Upper lobe of left lung (tissue), 6 donors: ENCODE measurements at regions not wholly inside any gene's neighbourhood (a gene's known extent, or its start where the extent isn't known, plus 50 kb on each side); places are given as distances from the start of the nearest gene placed in this dataset.
A peak's percentile ranks its signal among the peaks of the same experiment; 100 is the strongest.

ENCODE experiments used
- ATAC-seq, 2 donors: fragments of 200-7000 bp; cut with Tn5 transposase; one replicate each; pipeline ENCODE4 v1.9.1; 2022; ENCODE audit warnings: mild to moderate bottlenecking in 2 of 2, moderate library complexity in 2 of 2; ENCODE audit not compliant: low FRiP score in 2 of 2
- DNase-seq, 2 donors: peaks; one replicate each; pipeline ENCODE4 v3.0.0-alpha.2; 2019 to 2020
- H3K27ac ChIP-seq, 4 donors: fragments of 200-600 bp; sonication (generic); one replicate each; pipeline ENCODE4 v1.5.1; 2016 to 2019
- H3K27me3 ChIP-seq, 4 donors: fragments of 200-600 bp; sonication (generic); one replicate each; pipeline ENCODE4 v1.5.1; 2017 to 2019
- H3K36me3 ChIP-seq, 4 donors: fragments of 200-600 bp; sonication (generic); one replicate each; pipeline ENCODE4 v1.5.1; 2016 to 2019
- H3K4me1 ChIP-seq, 4 donors: fragments of 200-600 bp; sonication (generic); one replicate each; pipeline ENCODE4 v1.5.1; 2018 to 2019
- H3K4me3 ChIP-seq, 4 donors: fragments of 200-600 bp; sonication (generic); one replicate each; pipeline ENCODE4 v1.5.1; 2017 to 2019; ENCODE audit warnings: mild to moderate bottlenecking in 2 of 4, moderate library complexity in 1 of 4
- H3K9me3 ChIP-seq, 4 donors: fragments of 200-600 bp; sonication (generic); one replicate each; pipeline ENCODE4 v1.5.1; 2018 to 2019
- EP300 ChIP-seq, 4 donors: sonication (generic); formaldehyde crosslinking; IDR thresholded peaks; one replicate each; pipeline ENCODE4 v1.5.1; 2017; ENCODE audit warnings: antibody characterized with exemption in 4 of 4, control low read depth in 2 of 4
- POLR2A ChIP-seq, 4 donors: fragments of 450-650 bp; IDR thresholded peaks; one replicate each; pipeline ENCODE4 v1.5.1; 2016 to 2017; ENCODE audit warnings: antibody characterized with exemption in 4 of 4, mild to moderate bottlenecking in 2 of 4
- POLR2AphosphoS5 ChIP-seq, 2 donors: sonication (generic); formaldehyde crosslinking; IDR thresholded peaks; one replicate each; pipeline ENCODE4 v1.5.1; 2017; ENCODE audit warnings: antibody characterized with exemption in 2 of 2
- WGBS, 2 donors: methylation state at CpG; one replicate each; pipeline ENCODE4 v1.1.5; 2017 to 2018; 5-methylcytosine and 5-hydroxymethylcytosine counted together
- TF ChIP-seq, protein P1 (sequence below), 6 experiments: fragments of 450-650 bp in 4 of 6; fragments of 200-600 bp in 2 of 6; sonication (generic) in 2 of 6; IDR thresholded peaks; one replicate each; pipeline ENCODE4 v1.5.1; 2016 to 2019; ENCODE audit warnings: antibody characterized with exemption in 6 of 6
- donor health status: DM: no; HTN: no; CAD: no; lungs with moderate emphysema.
- donor health status: DM: no; HTN: yes; CAD: no; lungs with severe emphysema.

GRCh38 chr7:42311195-42311594, 74.2 kb upstream of the GLI3 start:
- no peaks in the 10 kb centered on the region for H3K36me3 ChIP-seq
- H3K9me3 ChIP-seq = peaks cover 0 to 5% (median 2%) of the 10 kb centered on the region in 4 donors
- DNase-seq (no peak), ATAC-seq (no peak)
- H3K27ac ChIP-seq = no peak overlapping the region
- TF ChIP-seq EP300 (IDR thresholded peaks at IDR 0.05) (no peak), POLR2A (IDR thresholded peaks at IDR 0.05) (no peak), POLR2AphosphoS5 (IDR thresholded peaks at IDR 0.05) (no peak)
- TF ChIP-seq, protein P1, sequence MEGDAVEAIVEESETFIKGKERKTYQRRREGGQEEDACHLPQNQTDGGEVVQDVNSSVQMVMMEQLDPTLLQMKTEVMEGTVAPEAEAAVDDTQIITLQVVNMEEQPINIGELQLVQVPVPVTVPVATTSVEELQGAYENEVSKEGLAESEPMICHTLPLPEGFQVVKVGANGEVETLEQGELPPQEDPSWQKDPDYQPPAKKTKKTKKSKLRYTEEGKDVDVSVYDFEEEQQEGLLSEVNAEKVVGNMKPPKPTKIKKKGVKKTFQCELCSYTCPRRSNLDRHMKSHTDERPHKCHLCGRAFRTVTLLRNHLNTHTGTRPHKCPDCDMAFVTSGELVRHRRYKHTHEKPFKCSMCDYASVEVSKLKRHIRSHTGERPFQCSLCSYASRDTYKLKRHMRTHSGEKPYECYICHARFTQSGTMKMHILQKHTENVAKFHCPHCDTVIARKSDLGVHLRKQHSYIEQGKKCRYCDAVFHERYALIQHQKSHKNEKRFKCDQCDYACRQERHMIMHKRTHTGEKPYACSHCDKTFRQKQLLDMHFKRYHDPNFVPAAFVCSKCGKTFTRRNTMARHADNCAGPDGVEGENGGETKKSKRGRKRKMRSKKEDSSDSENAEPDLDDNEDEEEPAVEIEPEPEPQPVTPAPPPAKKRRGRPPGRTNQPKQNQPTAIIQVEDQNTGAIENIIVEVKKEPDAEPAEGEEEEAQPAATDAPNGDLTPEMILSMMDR (IDR thresholded peaks at IDR 0.05) = no peak
- H3K4me1 ChIP-seq = peaks cover 0 to 3% (median 0%) of the 10 kb centered on the region in 4 donors
- no peak overlapping the region for H3K4me3 ChIP-seq
- H3K27me3 ChIP-seq = no peaks in the 10 kb centered on the region

DNA sequence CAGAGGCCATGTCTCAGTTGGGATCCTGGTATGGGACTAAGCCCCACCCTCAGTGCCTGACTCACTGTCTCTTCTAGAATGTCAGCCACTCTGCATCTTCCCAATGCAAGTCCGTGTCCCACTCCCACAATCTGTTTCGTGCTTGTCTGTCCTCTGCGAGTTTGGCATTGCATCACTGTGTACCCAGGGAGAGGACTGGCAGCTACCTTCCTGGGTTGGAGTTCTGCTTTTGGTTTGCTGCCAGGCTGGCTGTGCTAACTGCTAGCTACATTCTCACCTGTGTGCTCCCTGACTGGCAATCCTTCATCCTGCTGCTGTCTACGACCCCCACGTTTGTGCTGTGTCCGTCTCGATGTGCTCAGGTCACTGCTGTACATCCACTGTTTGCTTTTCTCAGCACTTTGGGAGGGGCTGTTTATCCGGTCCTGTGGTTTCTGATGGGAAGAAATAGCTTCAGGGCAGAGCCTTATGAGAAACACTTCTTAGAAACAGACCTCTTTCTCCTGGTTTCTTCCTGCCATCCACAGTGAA, 56.0 kb upstream of the GLI3 start:
- Histone ChIP-seq H3K27ac (no peak overlapping the region), H3K4me1 (no peaks in the 10 kb centered on the region), H3K4me3 (no peak overlapping the region), H3K9me3 (no peaks in the 10 kb centered on the region), H3K27me3 (no peaks in the 10 kb centered on the region), H3K36me3 (no peaks in the 10 kb centered on the region)
- 44 to 57% methylated on average over 8 of the region's 8 CpGs for WGBS, 2 donors
- DNase-seq (peak in 1 of 2 donors; percentile 83), ATAC-seq (peak in 1 of 2 donors; percentile 68)
- TF ChIP-seq POLR2AphosphoS5 (IDR thresholded peaks at IDR 0.05) (no peak), EP300 (IDR thresholded peaks at IDR 0.05) (no peak), POLR2A (IDR thresholded peaks at IDR 0.05) (no peak)
- TF ChIP-seq, protein P1 (IDR thresholded peaks at IDR 0.05) = no peak

DNA sequence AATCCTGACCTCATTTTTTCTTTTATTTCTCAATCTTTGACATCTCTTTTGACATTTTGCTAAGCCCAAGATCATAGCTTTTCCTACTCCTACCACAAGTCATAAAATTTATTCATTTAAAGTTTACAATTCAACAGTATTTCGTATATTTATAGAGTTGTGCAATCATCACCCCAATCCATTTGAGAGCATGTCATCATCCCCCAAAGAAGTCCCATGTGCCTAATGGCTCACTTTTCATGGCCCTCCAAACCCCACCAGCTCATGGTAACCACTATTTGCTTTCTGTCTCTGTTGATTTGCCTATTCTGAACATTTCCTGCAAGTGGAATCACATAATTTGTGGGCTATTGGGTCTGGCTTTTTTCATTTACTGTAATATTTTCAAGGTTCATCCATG, 52.5 kb upstream of the GLI3 start:
- WGBS, 2 donors = 86 to 92% methylated on average over 1 of the region's 1 CpG
- H3K27me3 ChIP-seq = no peaks in the 10 kb centered on the region
- H3K27ac ChIP-seq = no peak overlapping the region
- ATAC-seq (no peak), DNase-seq (no peak)
- H3K9me3 ChIP-seq = no peaks in the 10 kb centered on the region
- no peak overlapping the region for H3K4me3 ChIP-seq
- no peak for TF ChIP-seq POLR2AphosphoS5 (IDR thresholded peaks at IDR 0.05)
- TF ChIP-seq, protein P1 (IDR thresholded peaks at IDR 0.05) = no peak
- TF ChIP-seq EP300 (IDR thresholded peaks at IDR 0.05) = no peak
- TF ChIP-seq POLR2A (IDR thresholded peaks at IDR 0.05) = no peak
- H3K4me1 ChIP-seq = peaks cover 0 to 4% (median 0%) of the 10 kb centered on the region in 4 donors
- H3K36me3 ChIP-seq = no peaks in the 10 kb centered on the region
